OCI-LY3 (cell line): ENCODE measurements at regions not wholly inside any gene's neighbourhood (a gene's known extent, or its start where the extent isn't known, plus 50 kb on each side); places are given as distances from the start of the nearest gene placed in this dataset.

Experiments used
- EZH2phosphoT487 ChIP-seq: fragments of 200-600 bp; shearing (Covaris generic); IDR thresholded peaks from 2 replicates; pipeline ENCODE4 v1.6.1; 2018; ENCODE audit warnings: antibody characterized with exemption, mixed run types, low read depth
- TF ChIP-seq, protein P1 (sequence below): fragments of 200-600, 300-600 bp; sonication (generic); IDR thresholded peaks from 2 replicates; pipeline ENCODE4 v1.5.1; 2014; ENCODE audit warnings: antibody characterized with exemption, low read length, low read depth

DNA sequence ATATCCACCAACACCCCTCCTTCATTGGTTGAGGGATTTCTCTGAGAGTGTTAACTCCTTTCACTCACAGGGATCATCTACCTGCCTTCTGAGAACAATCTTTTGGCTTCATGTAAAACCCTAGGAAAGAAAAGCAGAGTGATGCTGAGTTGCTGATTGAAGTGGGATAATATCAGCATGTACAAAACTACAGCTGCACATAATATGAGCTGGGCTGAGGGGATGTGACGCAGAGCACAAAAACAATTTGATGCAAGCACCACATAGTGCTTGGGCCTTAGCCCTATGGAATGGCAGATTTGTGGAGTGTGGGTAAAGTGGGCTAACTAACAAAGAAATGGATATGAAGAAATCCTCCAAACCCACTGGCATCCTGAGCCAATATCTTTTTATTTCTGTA lies 267.6 kb upstream of the KCNH8 start:
- TF ChIP-seq EZH2phosphoT487: no peak
- TF ChIP-seq, protein P1, sequence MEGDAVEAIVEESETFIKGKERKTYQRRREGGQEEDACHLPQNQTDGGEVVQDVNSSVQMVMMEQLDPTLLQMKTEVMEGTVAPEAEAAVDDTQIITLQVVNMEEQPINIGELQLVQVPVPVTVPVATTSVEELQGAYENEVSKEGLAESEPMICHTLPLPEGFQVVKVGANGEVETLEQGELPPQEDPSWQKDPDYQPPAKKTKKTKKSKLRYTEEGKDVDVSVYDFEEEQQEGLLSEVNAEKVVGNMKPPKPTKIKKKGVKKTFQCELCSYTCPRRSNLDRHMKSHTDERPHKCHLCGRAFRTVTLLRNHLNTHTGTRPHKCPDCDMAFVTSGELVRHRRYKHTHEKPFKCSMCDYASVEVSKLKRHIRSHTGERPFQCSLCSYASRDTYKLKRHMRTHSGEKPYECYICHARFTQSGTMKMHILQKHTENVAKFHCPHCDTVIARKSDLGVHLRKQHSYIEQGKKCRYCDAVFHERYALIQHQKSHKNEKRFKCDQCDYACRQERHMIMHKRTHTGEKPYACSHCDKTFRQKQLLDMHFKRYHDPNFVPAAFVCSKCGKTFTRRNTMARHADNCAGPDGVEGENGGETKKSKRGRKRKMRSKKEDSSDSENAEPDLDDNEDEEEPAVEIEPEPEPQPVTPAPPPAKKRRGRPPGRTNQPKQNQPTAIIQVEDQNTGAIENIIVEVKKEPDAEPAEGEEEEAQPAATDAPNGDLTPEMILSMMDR: no peak
